H1 (cell line): ENCODE measurements at regions not wholly inside any gene's neighbourhood (a gene's known extent, or its start where the extent isn't known, plus 50 kb on each side); places are given as distances from the start of the nearest gene placed in this dataset.

Experiments used
- CTCF ChIA-PET: fragments of 300-600 bp; sonication (Branson Sonifier 250); formaldehyde crosslinking; loops from one replicate; lab custom pipeline; 2021; ENCODE audit not compliant: partially characterized antibody; lab: Charles Lee
- POLR2A ChIA-PET: fragments of 300-600 bp; sonication (Branson Sonifier 250); formaldehyde crosslinking; loops from one replicate; lab custom pipeline; 2021; ENCODE audit warnings: inconsistent platforms; ENCODE audit not compliant: partially characterized antibody; lab: Charles Lee
- DNase-seq, 2 experiments: peaks; one replicate each; pipeline versions ENCODE4 v3.0.0 to v3.0.0-alpha.2; 2010 to 2022; ENCODE audit warnings: low spot score in 2 of 2, low read depth in 1 of 2, mixed read lengths in 1 of 2
- FAIRE-seq: peaks from 2 replicates; lab custom pipeline; 2011; peaks lifted over from hg19 to GRCh38; lab: Jason Lieb, UNC
- H2AFZ ChIP-seq: 2 replicates; pipeline ENCODE4 v1.8.1; 2012; ENCODE audit warnings: low read length, inconsistent platforms
- H2AK5ac ChIP-seq: 2 replicates; pipeline ENCODE4 v1.6.1; 2013; ENCODE audit warnings: low read depth, low read length
- H2BK120ac ChIP-seq: replicated peaks from 2 replicates; pipeline ENCODE3; 2013; ENCODE audit warnings: low read depth, low read length, inconsistent platforms
- H2BK12ac ChIP-seq: 2 replicates; pipeline ENCODE4 v1.6.1; 2013; ENCODE audit warnings: low read depth, low read length
- H2BK15ac ChIP-seq: 2 replicates; pipeline ENCODE4 v1.6.1; 2013; ENCODE audit warnings: low read length
- H2BK20ac ChIP-seq: 2 replicates; pipeline ENCODE4 v1.6.1; 2013; ENCODE audit warnings: low read length
- H2BK5ac ChIP-seq: 2 replicates; pipeline ENCODE4 v1.6.1; 2013; ENCODE audit warnings: low read depth, low read length
- H3K14ac ChIP-seq: 2 replicates; pipeline ENCODE4 v1.6.1; 2013; ENCODE audit warnings: inconsistent platforms; ENCODE audit not compliant: insufficient read length
- H3K18ac ChIP-seq: 2 replicates; pipeline ENCODE4 v1.6.1; 2013; ENCODE audit warnings: low read length; ENCODE audit errors: extremely low read depth
- H3K23ac ChIP-seq: 2 replicates; pipeline ENCODE4 v1.6.1; 2013; ENCODE audit warnings: inconsistent platforms; ENCODE audit not compliant: insufficient read length
- H3K23me2 ChIP-seq: 2 replicates; pipeline ENCODE4 v1.6.1; 2013; ENCODE audit warnings: low read depth, low read length
- H3K27ac ChIP-seq: 2 replicates; pipeline ENCODE4 v1.6.1; 2011; ENCODE audit warnings: low read depth, low read length, inconsistent platforms
- H3K27me3 ChIP-seq, 4 experiments: replicated peaks in 1 of 4; 1 replicate in 1 of 4; 2 replicates in 3 of 4; pipeline versions ENCODE4 v1.6.1 to v1.8.1; 2011 to 2013; ENCODE audit warnings: low read length in 3 of 4, mild to moderate bottlenecking in 3 of 4, inconsistent platforms in 2 of 4, mixed read lengths in 2 of 4, moderate library complexity in 1 of 4; ENCODE audit not compliant: control insufficient read depth in 3 of 4, insufficient read depth in 3 of 4; ENCODE audit errors: extremely low read depth in 1 of 4
- H3K36me3 ChIP-seq, 4 experiments: 2 replicates each; pipeline versions ENCODE4 v1.6.1 to v1.8.1; 2011 to 2013; ENCODE audit warnings: mild to moderate bottlenecking in 4 of 4, low read length in 3 of 4, moderate library complexity in 2 of 4, control low read depth in 1 of 4, inconsistent platforms in 1 of 4; ENCODE audit not compliant: insufficient read depth in 4 of 4, control insufficient read depth in 2 of 4
- H3K4ac ChIP-seq: replicated peaks from 2 replicates; pipeline ENCODE3; 2013; ENCODE audit warnings: low read length, low read depth, mixed read lengths, inconsistent platforms; ENCODE audit not compliant: insufficient read length
- H3K4me1 ChIP-seq, 4 experiments: replicated peaks in 1 of 4; 1 replicate in 1 of 4; 2 replicates in 3 of 4; pipeline versions ENCODE4 v1.6.1 to v1.8.1; 2011 to 2013; ENCODE audit warnings: low read length in 3 of 4, inconsistent platforms in 2 of 4, mixed read lengths in 1 of 4; ENCODE audit not compliant: insufficient read depth in 4 of 4, control insufficient read depth in 3 of 4
- H3K4me2 ChIP-seq, 2 experiments: 2 replicates each; pipeline versions ENCODE4 v1.6.1 to v1.8.1; 2011 to 2013; ENCODE audit warnings: low read depth in 2 of 2, low read length in 2 of 2, control low read depth in 1 of 2, inconsistent platforms in 1 of 2, mild to moderate bottlenecking in 1 of 2; ENCODE audit not compliant: insufficient read depth in 1 of 2
- H3K4me3 ChIP-seq, 4 experiments: fragments of 200-600, 300-600 bp in 1 of 4; sonication (generic), shearing (Covaris generic), sonication (Bioruptor Twin) in 1 of 4; 2 replicates each; pipeline versions ENCODE4 v1.5.1 to v1.8.1; 2011 to 2016; ENCODE audit warnings: low read length in 4 of 4, low read depth in 3 of 4, control low read depth in 2 of 4, inconsistent platforms in 2 of 4, mild to moderate bottlenecking in 2 of 4, mixed read lengths in 1 of 4, moderate library complexity in 1 of 4; ENCODE audit not compliant: insufficient read depth in 2 of 4; ENCODE audit errors: extremely low read depth in 1 of 4
- H3K56ac ChIP-seq: replicated peaks from 2 replicates; pipeline ENCODE3; 2013; ENCODE audit warnings: low read depth, mild to moderate bottlenecking, mixed read lengths, low read length, inconsistent platforms; ENCODE audit not compliant: insufficient read length
- H3K79me1 ChIP-seq: 2 replicates; pipeline ENCODE4 v1.6.1; 2013; ENCODE audit warnings: low read depth, low read length, control low read depth
- H3K79me2 ChIP-seq, 2 experiments: 2 replicates each; pipeline versions ENCODE4 v1.6.1 to v1.8.1; 2012 to 2013; ENCODE audit warnings: low read length in 2 of 2, mild to moderate bottlenecking in 2 of 2, inconsistent platforms in 1 of 2; ENCODE audit not compliant: insufficient read depth in 2 of 2, control insufficient read depth in 1 of 2
- H3K9ac ChIP-seq, 4 experiments: replicated peaks in 1 of 4; 1 replicate in 1 of 4; 2 replicates in 3 of 4; pipeline versions ENCODE4 v1.6.1 to v1.8.1; 2011 to 2013; ENCODE audit warnings: low read depth in 3 of 4, low read length in 3 of 4, control low read depth in 2 of 4, mild to moderate bottlenecking in 2 of 4, moderate library complexity in 2 of 4, inconsistent platforms in 1 of 4; ENCODE audit errors: extremely low read depth in 1 of 4
- H3K9me3 ChIP-seq, 2 experiments: 2 replicates each; pipeline versions ENCODE4 v1.6.1 to v1.8.1; 2012 to 2013; ENCODE audit warnings: mild to moderate bottlenecking in 2 of 2, moderate library complexity in 2 of 2, control low read depth in 1 of 2, inconsistent platforms in 1 of 2, low read depth in 1 of 2, low read length in 1 of 2, mixed read lengths in 1 of 2; ENCODE audit not compliant: insufficient read depth in 2 of 2
- H4K20me1 ChIP-seq, 2 experiments: replicated peaks in 1 of 2; 2 replicates each; pipeline versions ENCODE3 to v1.8.1; 2011 to 2013; ENCODE audit warnings: inconsistent platforms in 2 of 2, low read length in 2 of 2, mild to moderate bottlenecking in 1 of 2; ENCODE audit not compliant: insufficient read depth in 2 of 2, control insufficient read depth in 1 of 2
- H4K5ac ChIP-seq: 2 replicates; pipeline ENCODE4 v1.6.1; 2013; ENCODE audit warnings: low read length, low read depth, mixed read lengths, inconsistent platforms; ENCODE audit not compliant: insufficient read length
- H4K8ac ChIP-seq: 2 replicates; pipeline ENCODE4 v1.8.0; 2013; ENCODE audit warnings: mild to moderate bottlenecking, moderate library complexity, low read length, inconsistent platforms; ENCODE audit not compliant: insufficient read depth; ENCODE audit errors: extremely low read depth
- H4K91ac ChIP-seq: replicated peaks from 2 replicates; pipeline ENCODE3; 2013; ENCODE audit warnings: low read length, mixed read lengths, inconsistent platforms; ENCODE audit not compliant: insufficient read length
- CHD1 ChIP-seq: IDR thresholded peaks from 2 replicates; pipeline ENCODE4 v1.6.1; 2012; ENCODE audit warnings: low read depth, low read length, improper control_type of control experiment
- EGR1 ChIP-seq: IDR thresholded peaks from 2 replicates; pipeline ENCODE4 v1.6.1; 2011; ENCODE audit warnings: low read depth, low read length, borderline replicate concordance
- HDAC2 ChIP-seq, 2 experiments: fragments of 300-600 bp in 1 of 2; sonication (generic) in 1 of 2; IDR thresholded peaks; 2 replicates each; pipeline ENCODE4 v1.6.1; 2011 to 2012; ENCODE audit warnings: low read depth in 2 of 2, low read length in 2 of 2, mild to moderate bottlenecking in 2 of 2, moderate library complexity in 2 of 2, borderline replicate concordance in 1 of 2, inconsistent platforms in 1 of 2
- NRF1 ChIP-seq: IDR thresholded peaks from 2 replicates; pipeline ENCODE4 v1.6.1; 2011; ENCODE audit warnings: mild to moderate bottlenecking, low read depth, low read length, improper control_type of control experiment
- SAP30 ChIP-seq: fragments of 300-600 bp; sonication (generic); IDR thresholded peaks from 2 replicates; pipeline ENCODE4 v1.7.1; 2012; ENCODE audit warnings: low read length, moderate library complexity, mild to moderate bottlenecking, inconsistent platforms; ENCODE audit not compliant: insufficient read depth, insufficient replicate concordance
- ZNF274 ChIP-seq: IDR thresholded peaks from 2 replicates; pipeline ENCODE4 v1.7.0; 2012; ENCODE audit warnings: low read length, borderline replicate concordance; ENCODE audit errors: extremely low read depth
- WGBS, 2 experiments: shearing (Covaris generic) in 1 of 2; methylation state at CpG; one replicate each; pipeline versions ENCODE4 v1.1.6 to v1.1.7; 2013 to 2015; ENCODE audit warnings: low lambda C conversion rate in 2 of 2, mixed read lengths in 2 of 2, inconsistent platforms in 1 of 2, low coverage in 1 of 2, missing lambda C conversion rate in 1 of 2; ENCODE audit not compliant: insufficient replicate concordance in 2 of 2, insufficient coverage in 1 of 2, insufficient read length in 1 of 2; ENCODE audit errors: extremely low coverage in 1 of 2, missing lambda C conversion rate in 1 of 2; 5-methylcytosine and 5-hydroxymethylcytosine counted together

GRCh38 chr14:42145766-42146165 is 539.1 kb downstream of the LRFN5 start:
- no peaks in the 10 kb centered on the region for H3K27me3 ChIP-seq

More at GRCh38 chr14:42145766-42146165, 539.1 kb downstream of the LRFN5 start:
- H2BK12ac ChIP-seq = no peak overlapping the region
- no peak overlapping the region for H4K8ac ChIP-seq
- no peak overlapping the region for H3K4ac ChIP-seq
- no peak overlapping the region for H3K27ac ChIP-seq
- CTCF ChIA-PET = no interaction called here
- H3K23ac ChIP-seq = no peak overlapping the region
- H3K4me2 ChIP-seq = no peak overlapping the region
- no peaks in the 10 kb centered on the region for H3K9me3 ChIP-seq
- no peak overlapping the region for H4K91ac ChIP-seq
- no peaks in the 10 kb centered on the region for H3K4me1 ChIP-seq
- no peak overlapping the region for H2AFZ ChIP-seq
- no peak for TF ChIP-seq CHD1
- no peak for TF ChIP-seq ZNF274
- no peak for TF ChIP-seq HDAC2 (IDR thresholded peaks at IDR 0.05; ENCODE audit: borderline replicate concordance in 1 of 2, low read depth in 2 of 2, low read length in 2 of 2)
- TF ChIP-seq NRF1 = no peak
- no peak for TF ChIP-seq SAP30
- TF ChIP-seq EGR1 = no peak
- TF ChIP-seq, all 59 proteins: peak for 0
- no peak overlapping the region for H3K9ac ChIP-seq
- no peaks in the 10 kb centered on the region for H3K79me1 ChIP-seq
- no peak overlapping the region for H4K5ac ChIP-seq
- H3K23me2 ChIP-seq = no peaks in the 10 kb centered on the region
- FAIRE-seq = no peak
- no peak overlapping the region for H2BK120ac ChIP-seq
- POLR2A ChIA-PET = no interaction called here
- H3K79me2 ChIP-seq = no peaks in the 10 kb centered on the region
- no peak overlapping the region for H2BK5ac ChIP-seq
- H2BK20ac ChIP-seq = no peak overlapping the region
- no peak overlapping the region for H3K18ac ChIP-seq
- no peak overlapping the region for H3K56ac ChIP-seq
- H3K4me3 ChIP-seq = no peak overlapping the region
- H2BK15ac ChIP-seq = no peak overlapping the region
- no peak for DNase-seq
- WGBS, 2 experiments = 87% methylated on average over 4 of the region's 4 CpGs; no CpG with 5 or more reads in 1 of the 2 experiments
- H3K14ac ChIP-seq = no peak overlapping the region
- H3K36me3 ChIP-seq = no peaks in the 10 kb centered on the region
- no peak overlapping the region for H2AK5ac ChIP-seq
- no peaks in the 10 kb centered on the region for H4K20me1 ChIP-seq
